Lung (tissue), 11 donors: ENCODE measurements at regions not wholly inside any gene's neighbourhood (a gene's known extent, or its start where the extent isn't known, plus 50 kb on each side); places are given as distances from the start of the nearest gene placed in this dataset.
"Not testable (repeated sequence)": the region's sequence is repeated elsewhere in the genome, so short reads cannot be mapped to it uniquely, and the experiment has no call there.

ENCODE experiments used
- ATAC-seq: fragments of 200-7000 bp; cut with Tn5 transposase; one replicate; pipeline ENCODE4 v1.9.1; 2020; ENCODE audit warnings: moderate number of reproducible peaks; ENCODE audit not compliant: insufficient read depth, low FRiP score
- DNase-seq, 3 donors: peaks; one replicate each; pipeline ENCODE4 v3.0.0-alpha.2; 2013 to 2017
- H3K27ac ChIP-seq, 2 donors: one replicate each; pipeline ENCODE4 v1.5.1; 2013; ENCODE audit warnings: mild to moderate bottlenecking in 2 of 2, moderate library complexity in 2 of 2, control low read depth in 1 of 2, inconsistent platforms in 1 of 2, low read depth in 1 of 2, low read length in 1 of 2
- H3K27me3 ChIP-seq, 3 donors: one replicate each; pipeline ENCODE4 v1.5.1; 2013; ENCODE audit warnings: low read length in 2 of 3; ENCODE audit not compliant: control insufficient read depth in 3 of 3, insufficient read depth in 3 of 3
- H3K36me3 ChIP-seq, 4 donors: one replicate each; pipeline ENCODE4 v1.5.1; 2013; ENCODE audit warnings: low read length in 4 of 4, mild to moderate bottlenecking in 1 of 4, moderate library complexity in 1 of 4; ENCODE audit not compliant: control insufficient read depth in 4 of 4, insufficient read depth in 4 of 4
- H3K4me1 ChIP-seq, 5 donors: one replicate each; pipeline ENCODE4 v1.5.1; 2013; ENCODE audit warnings: low read length in 5 of 5, mild to moderate bottlenecking in 2 of 5, moderate library complexity in 1 of 5; ENCODE audit not compliant: control insufficient read depth in 5 of 5, insufficient read depth in 5 of 5
- H3K4me3 ChIP-seq: one replicate; pipeline ENCODE4 v1.5.1; 2013; ENCODE audit warnings: mild to moderate bottlenecking, control low read depth, moderate library complexity
- H3K9ac ChIP-seq, 2 donors: one replicate each; pipeline ENCODE4 v1.5.1; 2013; ENCODE audit warnings: low read length in 2 of 2, control low read depth in 1 of 2; ENCODE audit not compliant: insufficient read depth in 1 of 2
- H3K9me3 ChIP-seq, 4 donors: one replicate each; pipeline ENCODE4 v1.5.1; 2013; ENCODE audit warnings: low read length in 3 of 4, mild to moderate bottlenecking in 1 of 4, moderate library complexity in 1 of 4; ENCODE audit not compliant: control insufficient read depth in 4 of 4, insufficient read depth in 3 of 4
- CTCF ChIP-seq: IDR thresholded peaks from 2 replicates; pipeline ENCODE4 v1.5.1; 2012; ENCODE audit warnings: mild to moderate bottlenecking; ENCODE audit errors: control extremely low read depth, extremely low read depth
- WGBS, 2 donors: extraction: QIAGEN DNeasy Blood & Tissue Kit; methylation state at CpG; one replicate each; pipeline ENCODE4 v1.1.7; 2013; 5-methylcytosine and 5-hydroxymethylcytosine counted together
- donor health status: control.
- donor health status: control.
- donor health status: Bipolar disorder and iron deficiency.
- donor health status: healthy.
- donor health status: DM: yes; HTN: yes; CAD: no.

GRCh38 chrX:130543603-130544325 is 142.0 kb downstream of the RBMX2 start:
- Histone ChIP-seq H3K4me3 (no peak overlapping the region), H3K27me3 (peaks cover 3 to 11% (median 7%) of the 10 kb centered on the region in 3 donors), H3K36me3 (no peaks in the 10 kb centered on the region), H3K9ac (no peak overlapping the region), H3K9me3 (peaks cover 0 to 3% (median 0%) of the 10 kb centered on the region in 4 donors), H3K27ac (no peak overlapping the region), H3K4me1 (no peaks in the 10 kb centered on the region)
- ATAC-seq (no peak), DNase-seq (no peak)
- no peak for TF ChIP-seq CTCF
- 56 to 82% methylated on average over 4 of the region's 4 CpGs for WGBS, 2 donors

GRCh38 chrX:130545796-130546195 is 144.0 kb downstream of the RBMX2 start:
- no peak overlapping the region for H3K4me3 ChIP-seq
- 89 to 95% methylated on average over 2 of the region's 2 CpGs for WGBS, 2 donors
- no peak overlapping the region for H3K9ac ChIP-seq
- no peak for DNase-seq
- peaks cover 0 to 3% (median 0%) of the 10 kb centered on the region in 4 donors for H3K9me3 ChIP-seq
- H3K27me3 ChIP-seq: peaks cover 5 to 17% (median 7%) of the 10 kb centered on the region in 3 donors
- no peaks in the 10 kb centered on the region for H3K4me1 ChIP-seq
- no peak for ATAC-seq
- no peak for TF ChIP-seq CTCF
- no peaks in the 10 kb centered on the region for H3K36me3 ChIP-seq
- H3K27ac ChIP-seq: no peak overlapping the region

- H3K27me3 ChIP-seq: peaks cover 0 to 21% (median 5%) of the 10 kb centered on the region in 3 donors
- DNase-seq, ATAC-seq, H3K4me1 ChIP-seq, H3K27ac ChIP-seq, H3K36me3 ChIP-seq, H3K9ac ChIP-seq, H3K9me3 ChIP-seq, H3K4me3 ChIP-seq: not testable (repeated sequence)
- WGBS, 2 donors: 52 to 77% methylated on average over 5 of the region's 5 CpGs
Measured at GRCh38 chrX:130549382-130549781, 147.6 kb downstream of the RBMX2 start.

GRCh38 chrX:130550351-130550750 is 148.6 kb downstream of the RBMX2 start:
- Histone ChIP-seq H3K27ac (no peak overlapping the region), H3K4me3 (no peak overlapping the region), H3K4me1 (no peaks in the 10 kb centered on the region), H3K27me3 (peaks cover 0 to 21% (median 3%) of the 10 kb centered on the region in 3 donors), H3K9me3 (peaks cover 0 to 3% (median 0%) of the 10 kb centered on the region in 4 donors), H3K36me3 (no peaks in the 10 kb centered on the region), H3K9ac (no peak overlapping the region)
- 34 to 69% methylated on average over 2 of the region's 2 CpGs for WGBS, 2 donors
- TF ChIP-seq CTCF: no peak
- DNase-seq: no peak
- no peak for ATAC-seq
